ENCODE measurements at regions not wholly inside any gene's neighbourhood (a gene's known extent, or its start where the extent isn't known, plus 50 kb on each side); places are given as distances from the start of the nearest gene placed in this dataset.

DNA sequence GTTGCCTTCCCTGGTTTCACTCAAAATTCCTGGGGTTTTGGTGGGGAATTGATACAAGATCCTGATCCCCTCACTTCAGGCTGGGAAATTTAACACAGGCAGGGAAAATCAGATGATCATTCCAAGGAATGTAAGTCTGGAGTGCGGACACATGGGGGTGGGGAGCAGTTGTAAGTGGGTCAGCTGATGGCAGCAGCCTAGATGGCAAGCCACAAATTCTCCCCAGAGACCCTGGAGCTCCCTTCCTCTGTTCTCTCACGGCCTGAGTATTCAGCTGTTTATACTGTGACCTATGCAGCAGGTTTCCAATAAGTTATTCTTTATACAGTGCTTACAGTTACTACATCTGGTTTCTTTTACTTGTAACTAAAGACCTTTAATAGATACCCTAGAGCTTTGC, 144.9 kb downstream of the SH3BGRL2 start:
- no peak overlapping the region for H3K27ac ChIP-seq (ENCODE audit: low read depth, low read length, severe bottlenecking)
- H3K9me3 ChIP-seq (ENCODE audit: control insufficient read depth, low read length), result no peaks in the 10 kb centered on the region
- H3K4me1 ChIP-seq (ENCODE audit: control insufficient read depth, insufficient read depth, low read length, poor library complexity, severe bottlenecking), result no peaks in the 10 kb centered on the region
- 60 to 100% methylated on average over 1 of the region's 2 CpGs for WGBS, 2 experiments (ENCODE audit: insufficient coverage in 2 of 2)
- no peak overlapping the region for H3K4me3 ChIP-seq (ENCODE audit: extremely low read depth, insufficient read depth, low read length, poor library complexity, severe bottlenecking)
- H3K36me3 ChIP-seq (ENCODE audit: control insufficient read depth, insufficient read depth, low read length), result no peaks in the 10 kb centered on the region

DNA sequence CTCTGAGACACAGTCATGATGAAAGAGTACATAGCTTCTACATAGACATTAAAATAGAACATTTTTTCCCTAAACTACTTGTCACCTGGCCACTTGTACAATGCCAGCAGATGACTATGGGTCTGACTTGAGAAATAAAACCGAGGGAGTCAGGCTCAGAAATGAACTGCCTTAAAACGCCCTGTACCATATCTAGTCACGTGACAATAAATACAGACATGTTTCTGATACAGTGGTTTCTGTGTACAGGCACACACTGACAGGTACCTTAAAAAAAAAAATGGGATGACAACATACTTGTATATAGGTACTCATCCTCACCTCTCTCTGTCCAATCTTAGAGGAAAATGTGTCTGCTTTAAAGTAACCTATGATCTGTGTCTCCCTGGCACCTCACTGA, 144.1 kb downstream of the SH3BGRL2 start:
- WGBS, 2 experiments (ENCODE audit: insufficient coverage in 2 of 2), result 83 to 100% methylated on average over 1 of the region's 3 CpGs
- Histone ChIP-seq H3K4me3 (ENCODE audit: extremely low read depth, insufficient read depth, low read length, poor library complexity, severe bottlenecking) (no peak overlapping the region), H3K4me1 (ENCODE audit: control insufficient read depth, insufficient read depth, low read length, poor library complexity, severe bottlenecking) (no peaks in the 10 kb centered on the region), H3K27ac (ENCODE audit: low read depth, low read length, severe bottlenecking) (no peak overlapping the region), H3K36me3 (ENCODE audit: control insufficient read depth, insufficient read depth, low read length) (no peaks in the 10 kb centered on the region), H3K9me3 (ENCODE audit: control insufficient read depth, low read length) (no peaks in the 10 kb centered on the region)

DNA sequence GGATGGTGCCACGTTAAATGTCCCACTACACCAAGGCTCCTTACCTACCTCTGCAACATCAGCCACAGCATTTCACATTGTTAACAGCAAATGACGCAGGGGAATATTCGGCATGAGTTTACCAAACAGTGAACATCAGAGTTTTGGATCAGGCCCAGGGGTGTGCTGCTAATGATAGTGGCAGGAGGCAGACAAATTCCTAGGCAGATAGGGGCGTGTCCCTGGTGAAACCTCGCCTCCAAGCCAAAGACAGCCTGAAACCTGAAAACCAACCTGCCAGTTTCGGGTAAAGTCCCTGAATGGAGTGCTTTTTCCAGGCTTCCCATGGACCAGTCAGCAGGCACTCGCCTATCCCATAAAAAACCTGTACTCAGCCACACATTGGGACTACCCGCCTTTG, 133.6 kb downstream of the SH3BGRL2 start:
- H3K4me1 ChIP-seq (ENCODE audit: control insufficient read depth, insufficient read depth, low read length, poor library complexity, severe bottlenecking), result no peaks in the 10 kb centered on the region
- no peak overlapping the region for H3K27ac ChIP-seq (ENCODE audit: low read depth, low read length, severe bottlenecking)
- WGBS, 2 experiments (ENCODE audit: insufficient coverage in 2 of 2), result 75 to 76% methylated on average over 7 to 8 of the region's 8 CpGs
- peaks cover 4% of the 10 kb centered on the region for H3K9me3 ChIP-seq (ENCODE audit: control insufficient read depth, low read length)
- no peak overlapping the region for H3K4me3 ChIP-seq (ENCODE audit: extremely low read depth, insufficient read depth, low read length, poor library complexity, severe bottlenecking)
- H3K36me3 ChIP-seq (ENCODE audit: control insufficient read depth, insufficient read depth, low read length), result no peaks in the 10 kb centered on the region

DNA sequence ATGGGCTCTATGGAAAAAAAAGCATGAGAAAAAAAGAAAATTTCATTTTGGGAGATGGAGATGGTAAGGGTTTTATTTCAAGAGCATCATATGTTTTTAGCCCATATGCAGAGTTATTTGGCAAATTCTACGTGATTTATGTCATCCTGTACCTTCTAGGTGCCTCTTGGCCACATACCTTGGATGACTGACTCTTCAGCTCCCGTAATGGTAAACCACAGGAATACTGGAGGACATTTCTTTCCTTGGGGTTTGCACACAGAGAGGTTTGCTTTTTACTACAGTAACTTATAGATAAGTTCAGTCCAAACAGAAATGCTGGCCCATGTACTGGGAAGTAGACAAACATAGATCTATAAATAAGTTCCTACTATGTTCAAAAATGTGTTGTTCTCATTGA, 132.2 kb downstream of the SH3BGRL2 start:
- Histone ChIP-seq H3K4me1 (ENCODE audit: control insufficient read depth, insufficient read depth, low read length, poor library complexity, severe bottlenecking) (no peaks in the 10 kb centered on the region), H3K27ac (ENCODE audit: low read depth, low read length, severe bottlenecking) (no peak overlapping the region), H3K4me3 (ENCODE audit: extremely low read depth, insufficient read depth, low read length, poor library complexity, severe bottlenecking) (no peak overlapping the region), H3K36me3 (ENCODE audit: control insufficient read depth, insufficient read depth, low read length) (no peaks in the 10 kb centered on the region), H3K9me3 (ENCODE audit: control insufficient read depth, low read length) (no peaks in the 10 kb centered on the region)
- 50 to 80% methylated on average over 1 of the region's 2 CpGs for WGBS, 2 experiments (ENCODE audit: insufficient coverage in 2 of 2)

DNA sequence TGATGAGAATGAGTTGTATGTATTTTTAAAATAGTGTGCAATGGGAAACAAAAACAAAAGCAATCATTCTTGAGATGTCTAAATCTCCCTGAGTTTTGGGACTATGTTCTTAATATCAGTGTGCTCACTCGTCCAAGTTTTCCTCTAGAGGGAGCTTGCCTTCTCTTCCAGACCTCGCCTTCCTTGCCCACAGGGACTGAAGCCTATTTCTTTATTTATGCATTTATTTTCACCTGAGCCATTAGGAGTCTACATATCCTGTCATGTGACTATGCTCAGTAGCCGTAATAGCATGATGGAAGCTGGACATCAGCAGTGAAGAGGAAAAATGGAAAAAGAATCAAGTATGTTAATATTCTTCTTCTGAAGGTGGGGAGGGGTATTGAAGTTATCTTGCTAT, 131.2 kb downstream of the SH3BGRL2 start:
- WGBS, 2 experiments (ENCODE audit: insufficient coverage in 2 of 2), result 0 to 44% methylated on average over 1 to 2 of the region's 3 CpGs
- H3K4me1 ChIP-seq (ENCODE audit: control insufficient read depth, insufficient read depth, low read length, poor library complexity, severe bottlenecking), result no peaks in the 10 kb centered on the region
- H3K27ac ChIP-seq (ENCODE audit: low read depth, low read length, severe bottlenecking), result no peak overlapping the region
- H3K4me3 ChIP-seq (ENCODE audit: extremely low read depth, insufficient read depth, low read length, poor library complexity, severe bottlenecking), result no peak overlapping the region
- H3K9me3 ChIP-seq (ENCODE audit: control insufficient read depth, low read length), result no peaks in the 10 kb centered on the region
- H3K36me3 ChIP-seq (ENCODE audit: control insufficient read depth, insufficient read depth, low read length), result no peaks in the 10 kb centered on the region

DNA sequence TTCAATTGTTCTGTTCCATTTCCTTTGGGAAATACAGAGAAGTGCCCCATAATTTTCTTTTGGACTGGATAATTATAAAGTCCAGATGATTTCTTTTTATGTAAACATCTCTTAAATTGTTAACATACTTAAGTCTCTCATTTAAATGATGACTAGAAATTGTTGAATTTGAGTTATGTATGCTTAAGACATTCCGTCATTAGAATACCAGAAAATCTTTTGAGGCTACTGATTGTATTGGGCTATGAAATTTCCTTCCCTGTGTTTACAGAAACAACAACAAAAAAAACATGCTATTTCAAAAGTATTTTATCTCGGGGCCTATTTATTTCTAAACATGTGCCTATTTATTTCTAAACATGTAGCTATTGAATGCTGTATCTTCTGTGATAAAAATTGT, 125.4 kb downstream of the SH3BGRL2 start:
- Histone ChIP-seq H3K9me3 (ENCODE audit: control insufficient read depth, low read length) (no peaks in the 10 kb centered on the region), H3K4me1 (ENCODE audit: control insufficient read depth, insufficient read depth, low read length, poor library complexity, severe bottlenecking) (no peaks in the 10 kb centered on the region), H3K27ac (ENCODE audit: low read depth, low read length, severe bottlenecking) (no peak overlapping the region), H3K36me3 (ENCODE audit: control insufficient read depth, insufficient read depth, low read length) (no peaks in the 10 kb centered on the region), H3K4me3 (ENCODE audit: extremely low read depth, insufficient read depth, low read length, poor library complexity, severe bottlenecking) (no peak overlapping the region)
- WGBS, 2 experiments (ENCODE audit: insufficient coverage in 2 of 2), result no CpG with 5 or more reads among the region's 2 CpGs

DNA sequence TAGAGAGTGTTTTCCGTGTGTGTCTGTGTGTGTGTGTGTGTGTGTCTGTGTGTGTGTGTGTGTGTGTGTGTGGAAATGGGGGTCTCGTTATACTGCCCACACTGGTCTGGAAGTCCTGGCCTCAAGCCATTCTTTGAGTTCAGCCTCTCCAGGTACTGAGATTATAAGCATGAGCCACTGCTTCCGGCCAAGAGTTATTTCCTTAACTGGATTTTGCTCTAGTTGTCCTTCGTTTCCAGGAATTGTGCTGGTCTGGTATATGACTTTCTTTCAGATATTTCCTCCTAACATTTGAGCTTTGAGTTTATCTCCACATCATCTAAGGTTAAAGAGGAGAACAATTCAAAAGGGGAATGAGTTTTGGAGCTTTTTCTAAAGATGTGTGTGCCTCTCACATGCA, 124.8 kb downstream of the SH3BGRL2 start:
- Histone ChIP-seq H3K4me3 (ENCODE audit: extremely low read depth, insufficient read depth, low read length, poor library complexity, severe bottlenecking) (no peak overlapping the region), H3K4me1 (ENCODE audit: control insufficient read depth, insufficient read depth, low read length, poor library complexity, severe bottlenecking) (no peaks in the 10 kb centered on the region), H3K36me3 (ENCODE audit: control insufficient read depth, insufficient read depth, low read length) (no peaks in the 10 kb centered on the region), H3K9me3 (ENCODE audit: control insufficient read depth, low read length) (no peaks in the 10 kb centered on the region), H3K27ac (ENCODE audit: low read depth, low read length, severe bottlenecking) (no peak overlapping the region)
- 80% methylated on average over 1 of the region's 4 CpGs; no CpG with 5 or more reads in 1 of the 2 experiments for WGBS, 2 experiments (ENCODE audit: insufficient coverage in 2 of 2)
